ENCODE measurements at regions not wholly inside any gene's neighbourhood (a gene's known extent, or its start where the extent isn't known, plus 50 kb on each side); places are given as distances from the start of the nearest gene placed in this dataset.

DNA sequence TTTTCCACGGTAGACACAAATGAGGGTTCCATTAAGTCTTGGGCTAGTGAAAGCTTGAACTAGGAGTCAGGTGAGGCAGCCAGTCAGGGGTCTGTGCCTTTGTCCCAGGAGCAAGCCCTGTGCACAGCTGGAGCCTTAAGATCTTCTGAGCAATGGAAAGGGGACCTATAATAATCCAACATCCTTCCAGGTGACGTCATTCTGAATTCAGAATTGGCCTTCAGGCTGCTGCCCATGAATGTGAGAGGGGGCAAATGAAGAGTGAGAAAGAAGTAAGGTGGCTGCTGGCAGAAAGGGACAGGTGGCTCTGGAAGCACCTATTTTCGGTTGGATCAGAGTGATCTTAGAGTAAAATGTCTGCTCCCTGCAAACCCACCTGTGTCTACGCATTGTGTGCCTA lies 488.1 kb upstream of the CDH5 start:
- H3K27me3 ChIP-seq = no peaks in the 10 kb centered on the region
- no peak overlapping the region for H3K4me2 ChIP-seq
- H3K9me3 ChIP-seq (replicated peaks in 1 of 11) = peaks cover 0 to 14% (median 0%) of the 10 kb centered on the region in 11 experiments; a peak in 7 of 22 replicates
- no peak overlapping the region for H3K4me3 ChIP-seq
- no peaks in the 10 kb centered on the region for H4K20me1 ChIP-seq
- H3K27ac ChIP-seq = no peak overlapping the region
- H3K4me1 ChIP-seq = peaks cover 0 to 4% (median 0%) of the 10 kb centered on the region in 10 experiments; a peak in 2 of 20 replicates
- H3K9ac ChIP-seq = no peak overlapping the region
- H3K36me3 ChIP-seq = no peaks in the 10 kb centered on the region
- TF ChIP-seq Cebpa-rat (IDR thresholded peaks at IDR 0.05) = no peak

DNA sequence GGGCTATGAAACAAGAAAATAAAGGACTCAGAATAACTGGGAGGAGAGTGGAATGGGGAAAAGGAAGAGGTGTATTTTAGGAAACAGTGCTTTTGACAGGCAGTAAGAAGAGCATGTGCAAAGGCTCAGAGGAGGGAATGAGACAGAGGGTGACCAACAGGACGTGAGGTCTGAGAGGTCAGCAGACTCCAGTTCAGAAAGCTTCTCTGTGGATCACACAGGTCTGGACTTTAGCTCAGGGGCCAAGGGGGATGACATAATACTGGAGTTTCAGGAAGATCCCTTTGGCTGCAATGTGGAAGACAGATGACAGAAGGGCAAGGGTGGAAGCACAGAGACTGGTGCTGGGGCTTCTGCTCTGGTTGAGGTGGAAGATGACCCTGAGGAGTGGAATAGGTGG lies 489.9 kb upstream of the CDH5 start:
- H4K20me1 ChIP-seq = no peaks in the 10 kb centered on the region
- H3K4me1 ChIP-seq = peaks cover 0 to 4% (median 0%) of the 10 kb centered on the region in 10 experiments; a peak in 2 of 20 replicates
- TF ChIP-seq Cebpa-rat (IDR thresholded peaks at IDR 0.05) = no peak
- H3K4me2 ChIP-seq = no peak overlapping the region
- H3K9me3 ChIP-seq (replicated peaks in 1 of 11) = peaks cover 0 to 14% (median 0%) of the 10 kb centered on the region in 11 experiments; a peak in 7 of 22 replicates
- no peak overlapping the region for H3K4me3 ChIP-seq
- H3K27me3 ChIP-seq = no peaks in the 10 kb centered on the region
- H3K27ac ChIP-seq = no peak overlapping the region
- H3K36me3 ChIP-seq = no peaks in the 10 kb centered on the region
- H3K9ac ChIP-seq = no peak overlapping the region

DNA sequence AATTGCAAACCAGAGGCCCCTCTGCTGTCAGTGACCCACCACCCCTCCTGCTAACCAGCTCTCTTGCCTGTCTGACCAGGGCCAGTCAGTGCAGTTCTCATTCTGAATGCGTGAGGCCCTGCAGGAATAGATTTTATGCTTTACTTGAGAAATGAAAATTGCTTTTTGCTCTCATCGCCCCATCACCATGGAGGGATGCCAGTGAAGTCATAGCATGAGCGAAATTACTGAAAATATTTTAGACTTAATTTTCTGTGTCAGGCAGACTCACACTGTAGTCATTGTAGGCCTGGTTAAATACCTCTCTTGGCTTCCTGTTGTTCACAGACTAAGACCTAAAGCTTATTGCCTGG lies 490.5 kb upstream of the CDH5 start:
- no peak overlapping the region for H3K4me2 ChIP-seq

DNA sequence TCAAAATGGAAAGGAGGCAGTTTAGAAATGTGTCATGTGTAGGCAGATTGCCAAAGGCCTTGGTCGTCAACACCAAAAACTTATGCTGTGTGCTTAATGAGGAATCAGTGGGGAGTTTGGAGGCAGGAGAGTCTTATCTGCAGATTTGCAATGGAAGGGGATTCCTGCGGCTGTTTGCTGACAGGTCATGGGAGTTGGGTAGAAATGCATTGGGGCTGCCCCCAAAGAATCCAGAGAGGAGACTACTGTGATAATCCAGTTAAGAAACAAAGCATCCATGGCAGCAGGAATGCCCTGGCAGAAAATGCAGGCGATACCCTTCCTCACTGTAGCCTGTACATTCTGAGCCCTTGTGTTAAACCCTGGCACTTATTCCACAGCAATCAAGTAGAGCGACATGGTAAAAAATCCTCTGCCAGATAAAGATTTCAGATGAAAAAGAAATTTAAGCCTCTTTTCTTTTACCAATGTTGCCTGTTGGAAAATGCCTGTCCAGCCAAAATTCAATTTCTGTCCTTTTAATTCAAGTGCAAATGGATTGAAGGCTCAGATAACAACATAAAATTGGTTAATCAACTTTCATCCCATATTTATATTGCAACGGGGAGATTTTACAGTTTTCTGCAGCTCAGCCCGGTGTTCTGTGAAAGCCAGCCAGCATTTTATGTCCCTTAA lies 491.0 kb upstream of the CDH5 start:
- no peaks in the 10 kb centered on the region for H3K27me3 ChIP-seq
- no peaks in the 10 kb centered on the region for H4K20me1 ChIP-seq
- no peak for TF ChIP-seq Cebpa-rat (IDR thresholded peaks at IDR 0.05)
- H3K9me3 ChIP-seq (replicated peaks in 1 of 11) = peaks cover 0 to 6% (median 0%) of the 10 kb centered on the region in 11 experiments; a peak in 4 of 22 replicates
- no peaks in the 10 kb centered on the region for H3K36me3 ChIP-seq
- no peak overlapping the region for H3K4me3 ChIP-seq
- no peak overlapping the region; a peak in 1 of 22 replicates for H3K4me2 ChIP-seq
- H3K9ac ChIP-seq = no peak overlapping the region
- H3K27ac ChIP-seq = no peak overlapping the region
- peaks cover 0 to 10% (median 6%) of the 10 kb centered on the region in 10 experiments; a peak in 11 of 20 replicates for H3K4me1 ChIP-seq

More for the DNA sequence above, 490.5 kb upstream of the CDH5 start:
- Histone ChIP-seq H3K9me3 (replicated peaks in 1 of 11) (peaks cover 0 to 11% (median 0%) of the 10 kb centered on the region in 11 experiments; a peak in 7 of 22 replicates), H3K9ac (no peak overlapping the region), H3K27me3 (no peaks in the 10 kb centered on the region), H3K4me3 (no peak overlapping the region), H3K4me1 (peaks cover 0 to 5% (median under 1%) of the 10 kb centered on the region in 10 experiments; a peak in 6 of 20 replicates), H3K36me3 (no peaks in the 10 kb centered on the region), H3K27ac (no peak overlapping the region), H4K20me1 (no peaks in the 10 kb centered on the region)
- TF ChIP-seq Cebpa-rat (IDR thresholded peaks at IDR 0.05) = no peak

DNA sequence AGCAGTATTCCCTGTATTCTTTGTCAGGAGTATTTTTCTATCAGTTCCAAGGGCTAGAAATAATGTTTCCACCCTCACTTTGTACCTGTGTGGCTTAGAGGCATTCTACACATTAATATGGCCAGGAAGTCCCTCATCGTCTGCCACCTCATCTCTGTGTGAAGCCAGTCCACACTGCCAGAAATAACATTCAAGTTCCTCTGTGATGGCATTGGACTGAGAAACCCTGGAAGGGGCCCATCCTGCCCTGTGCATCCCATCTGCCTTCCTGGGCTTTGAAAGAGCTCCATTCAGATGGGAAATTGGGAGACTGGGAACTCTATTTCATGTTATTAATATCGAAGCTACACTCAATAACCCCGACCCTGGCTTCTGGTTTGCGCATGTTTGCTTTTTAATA lies 497.2 kb upstream of the CDH5 start:
- Histone ChIP-seq H3K4me2 (peak overlapping the region in 10 of 11 experiments; percentile 13 to 82 (median 72); a peak in 15 of 22 replicates), H3K9me3 (replicated peaks in 1 of 11) (peaks cover 8 to 12% (median 8%) of the 10 kb centered on the region in 11 experiments), H3K36me3 (peaks cover 0 to 6% (median 0%) of the 10 kb centered on the region in 11 experiments; a peak in 8 of 22 replicates), H3K27ac (no peak overlapping the region), H3K27me3 (no peaks in the 10 kb centered on the region), H3K9ac (no peak overlapping the region), H3K4me1 (peaks cover 0 to 53% (median 47%) of the 10 kb centered on the region in 10 experiments; a peak in 17 of 20 replicates), H4K20me1 (no peaks in the 10 kb centered on the region), H3K4me3 (no peak overlapping the region)
- no peak for TF ChIP-seq Cebpa-rat (IDR thresholded peaks at IDR 0.05)

DNA sequence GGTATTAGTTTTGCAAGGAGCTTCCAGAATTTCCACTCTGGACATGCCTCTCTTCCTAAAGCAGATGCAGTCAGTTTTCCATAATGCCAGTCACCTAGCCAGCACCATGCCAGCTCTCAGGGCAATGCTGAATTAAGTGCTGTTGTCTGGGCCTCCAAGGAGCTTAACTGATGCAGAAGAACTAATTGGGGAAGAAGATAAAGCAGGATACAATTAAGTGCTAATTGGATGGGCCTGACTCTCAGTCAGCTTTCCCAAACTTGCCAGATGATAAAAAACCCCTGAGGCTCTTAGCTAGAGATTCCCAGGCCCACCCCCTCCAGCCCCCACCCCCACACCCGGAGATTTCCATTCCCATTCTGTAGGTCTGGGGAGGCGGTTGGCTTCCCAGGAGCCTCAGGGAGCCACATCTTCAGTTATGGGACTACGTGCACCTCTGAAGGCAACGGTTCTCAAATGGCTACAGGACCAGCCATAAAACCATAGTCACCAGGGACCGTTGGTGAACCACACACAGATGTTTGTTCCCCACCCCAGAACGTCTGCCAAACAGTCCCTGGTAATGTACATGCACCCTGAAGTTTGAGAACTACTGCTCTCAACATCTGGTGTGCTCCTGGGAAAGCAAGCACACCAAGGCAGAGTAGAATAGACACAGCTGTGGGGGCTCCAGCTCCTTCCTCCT lies 499.1 kb upstream of the CDH5 start:
- peak overlapping the region in 3 of 11 experiments; percentile 21 to 56 (median 44); a peak in 2 of 22 replicates for H3K27ac ChIP-seq
- H3K4me3 ChIP-seq = 0 out of 20 replicates have a peak overlapping the region, but pooled peaks of 1 of the 10 experiments have one; percentile 27
- no peaks in the 10 kb centered on the region for H4K20me1 ChIP-seq
- peaks cover 24 to 27% (median 25%) of the 10 kb centered on the region in 11 experiments for H3K9me3 ChIP-seq (replicated peaks in 1 of 11)
- no peak overlapping the region for H3K9ac ChIP-seq
- peak overlapping the region in 9 of 11 experiments; percentile 40 to 86 (median 73); a peak in 18 of 22 replicates for H3K4me2 ChIP-seq
- H3K27me3 ChIP-seq = no peaks in the 10 kb centered on the region
- peaks cover 0 to 53% (median 47%) of the 10 kb centered on the region in 10 experiments; a peak in 17 of 20 replicates for H3K4me1 ChIP-seq
- H3K36me3 ChIP-seq = peaks cover 0 to 10% (median 4%) of the 10 kb centered on the region in 11 experiments; a peak in 8 of 22 replicates
- TF ChIP-seq Cebpa-rat (IDR thresholded peaks at IDR 0.05) = no peak

DNA sequence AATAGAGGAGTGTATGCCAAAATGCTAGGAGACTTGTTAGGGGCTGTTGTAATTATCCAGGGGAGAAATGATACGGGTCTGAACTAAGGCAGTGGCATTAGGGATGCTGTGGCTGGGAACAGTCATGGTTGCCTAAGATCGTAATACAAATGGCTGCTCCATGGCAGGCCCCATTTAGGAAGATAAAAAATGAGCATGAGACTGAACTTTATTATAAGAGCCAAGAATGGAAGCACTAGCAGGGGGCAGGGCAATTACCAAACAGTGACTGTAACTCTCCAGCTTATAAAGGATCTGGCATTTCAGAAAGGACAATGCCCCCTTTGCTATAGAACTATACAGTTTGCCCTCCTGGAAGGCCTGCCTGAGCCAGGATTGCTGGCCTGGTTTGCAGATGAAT lies 503.3 kb upstream of the CDH5 start:
- Histone ChIP-seq H3K27ac (no peak overlapping the region), H3K4me3 (no peak overlapping the region), H4K20me1 (no peaks in the 10 kb centered on the region), H3K9me3 (replicated peaks in 1 of 11) (peaks cover 24 to 29% (median 25%) of the 10 kb centered on the region in 11 experiments), H3K27me3 (no peaks in the 10 kb centered on the region), H3K4me2 (no peak overlapping the region), H3K36me3 (peaks cover 0 to 10% (median 4%) of the 10 kb centered on the region in 11 experiments; a peak in 8 of 22 replicates), H3K4me1 (peaks cover 0 to 28% (median 20%) of the 10 kb centered on the region in 10 experiments; a peak in 15 of 20 replicates), H3K9ac (no peak overlapping the region)
- no peak for TF ChIP-seq Cebpa-rat (IDR thresholded peaks at IDR 0.05)

DNA sequence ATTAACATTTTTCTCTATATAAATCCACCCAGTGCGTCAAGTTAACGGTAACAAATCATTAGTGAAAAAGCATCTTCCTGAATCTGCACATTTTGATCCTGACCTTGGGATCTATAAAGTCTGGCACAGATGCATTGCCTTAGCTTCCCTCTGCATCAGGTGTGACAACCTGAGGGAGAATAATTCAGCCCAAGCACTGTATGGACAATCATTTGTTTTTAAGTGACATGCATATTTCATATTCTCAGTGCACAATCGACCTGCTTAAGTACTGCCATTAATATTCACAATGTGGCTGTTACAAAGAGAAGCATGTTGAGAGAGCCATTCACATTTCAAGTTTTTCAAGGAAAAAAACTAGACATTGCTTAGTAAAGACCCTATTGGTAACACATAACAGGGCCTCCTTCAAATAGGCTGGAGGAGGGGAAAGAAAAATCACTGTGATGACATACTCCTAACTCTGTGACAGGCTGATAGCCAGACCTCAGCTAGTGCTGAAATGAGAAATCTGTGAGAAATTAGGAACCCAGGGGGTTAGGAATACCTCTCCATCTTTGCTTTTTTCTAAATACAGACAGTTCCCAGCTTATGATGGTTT lies 505.3 kb upstream of the CDH5 start:
- Histone ChIP-seq H3K4me1 (peaks cover 0 to 14% (median 2%) of the 10 kb centered on the region in 10 experiments; a peak in 8 of 20 replicates), H3K27ac (no peak overlapping the region), H3K4me3 (no peak overlapping the region), H3K27me3 (no peaks in the 10 kb centered on the region), H3K4me2 (no peak overlapping the region), H4K20me1 (no peaks in the 10 kb centered on the region), H3K36me3 (peaks cover 0 to 10% (median 4%) of the 10 kb centered on the region in 11 experiments; a peak in 8 of 22 replicates), H3K9ac (no peak overlapping the region), H3K9me3 (replicated peaks in 1 of 11) (peaks cover 24 to 32% (median 26%) of the 10 kb centered on the region in 11 experiments)
- TF ChIP-seq Cebpa-rat (IDR thresholded peaks at IDR 0.05) = no peak

All from BLaER1 treated with 17β-estradiol and CSF1 and Interleukin-3, amounts not matched to agents 10 nM and 100 nM (cell line).